CD14-positive monocyte (primary cell): ENCODE measurements at regions not wholly inside any gene's neighbourhood (a gene's known extent, or its start where the extent isn't known, plus 50 kb on each side); places are given as distances from the start of the nearest gene placed in this dataset.
A peak's percentile ranks its signal among the peaks of the same experiment; 100 is the strongest.
"Not testable (repeated sequence)": the region's sequence is repeated elsewhere in the genome, so short reads cannot be mapped to it uniquely, and the experiment has no call there.

ENCODE experiments used
- DNase-seq, 3 donors: peaks; one replicate each; pipeline ENCODE4 v3.0.0-alpha.2; 2011 to 2022
- H2AFZ ChIP-seq: 2 replicates; pipeline ENCODE4 v1.6.0; 2012; ENCODE audit warnings: mild to moderate bottlenecking, low read depth, low read length, inconsistent platforms; ENCODE audit not compliant: insufficient read depth, poor library complexity, severe bottlenecking
- H3K27ac ChIP-seq, 2 donors: 1 replicate in 1 of 2; 2 replicates in 1 of 2; pipeline ENCODE4 v1.5.1; 2012 to 2013; ENCODE audit warnings: low read length in 2 of 2, control low read depth in 1 of 2, inconsistent platforms in 1 of 2, low read depth in 1 of 2, mild to moderate bottlenecking in 1 of 2
- H3K27me3 ChIP-seq, 2 donors: one replicate each; pipeline versions ENCODE4 v1.6.0 to v1.6.1; 2011 to 2013; ENCODE audit warnings: low read length in 2 of 2; ENCODE audit not compliant: control insufficient read depth in 2 of 2, insufficient read depth in 2 of 2
- H3K36me3 ChIP-seq, 2 donors: replicated peaks in 1 of 2; 1 replicate in 1 of 2; 2 replicates in 1 of 2; pipeline versions ENCODE4 v1.5.1 to v1.6.1; 2012 to 2013; ENCODE audit warnings: low read length in 2 of 2, control low read depth in 1 of 2, inconsistent platforms in 1 of 2, mild to moderate bottlenecking in 1 of 2; ENCODE audit not compliant: insufficient read depth in 2 of 2, control insufficient read depth in 1 of 2
- H3K4me1 ChIP-seq, 2 donors: 1 replicate in 1 of 2; 2 replicates in 1 of 2; pipeline versions ENCODE4 v1.5.1 to v1.6.1; 2012 to 2013; ENCODE audit warnings: low read length in 2 of 2, control low read depth in 1 of 2, inconsistent platforms in 1 of 2, mild to moderate bottlenecking in 1 of 2, moderate library complexity in 1 of 2; ENCODE audit not compliant: insufficient read depth in 2 of 2, control insufficient read depth in 1 of 2
- H3K4me2 ChIP-seq: replicated peaks from 2 replicates; pipeline ENCODE3; 2012; ENCODE audit warnings: low read length, moderate library complexity, mild to moderate bottlenecking; ENCODE audit not compliant: poor library complexity, severe bottlenecking; ENCODE audit errors: extremely low read depth
- H3K4me3 ChIP-seq, 3 experiments: fragments of 200-600 bp in 1 of 3; sonication (generic) in 1 of 3; replicated peaks in 1 of 3; 1 replicate in 2 of 3; 2 replicates in 1 of 3; pipeline ENCODE4 v1.5.1; 2011 to 2013; ENCODE audit warnings: low read length in 3 of 3, mild to moderate bottlenecking in 3 of 3, control low read depth in 2 of 3, low read depth in 2 of 3, inconsistent platforms in 1 of 3, moderate library complexity in 1 of 3
- H3K79me2 ChIP-seq: 2 replicates; pipeline ENCODE4 v1.6.0; 2012; ENCODE audit warnings: mild to moderate bottlenecking, control low read depth, inconsistent platforms, low read length, moderate library complexity; ENCODE audit not compliant: insufficient read depth
- H3K9ac ChIP-seq: 2 replicates; pipeline ENCODE4 v1.6.0; 2017; ENCODE audit warnings: low read length, mild to moderate bottlenecking; ENCODE audit not compliant: insufficient read depth, poor library complexity, severe bottlenecking
- H3K9me3 ChIP-seq, 2 donors: replicated peaks in 1 of 2; 1 replicate in 1 of 2; 2 replicates in 1 of 2; pipeline versions ENCODE4 v1.5.1 to v1.6.1; 2012 to 2013; ENCODE audit warnings: low read length in 2 of 2, control low read depth in 1 of 2; ENCODE audit not compliant: control insufficient read depth in 1 of 2, insufficient read depth in 1 of 2
- H4K20me1 ChIP-seq: 2 replicates; pipeline ENCODE4 v1.6.0; 2012; ENCODE audit warnings: mild to moderate bottlenecking, low read length, control low read depth, moderate library complexity; ENCODE audit not compliant: insufficient read depth
- H3K27ac Mint-ChIP-seq, 7 donors: one replicate each; pipeline ENCODE4 v1.8.0; 2020; ENCODE audit warnings: mild to moderate bottlenecking in 7 of 7, mixed read lengths in 7 of 7, moderate library complexity in 6 of 7, inconsistent platforms in 2 of 7
- H3K27me3 Mint-ChIP-seq, 3 donors: one replicate each; pipeline ENCODE4 v1.8.0; 2021 to 2022; ENCODE audit warnings: low read depth in 3 of 3, mild to moderate bottlenecking in 3 of 3, mixed read lengths in 3 of 3, moderate library complexity in 3 of 3, inconsistent platforms in 1 of 3
- H3K36me3 Mint-ChIP-seq, 2 donors: one replicate each; pipeline ENCODE4 v1.8.0; 2020; ENCODE audit warnings: mixed read lengths in 2 of 2, inconsistent platforms in 1 of 2, mild to moderate bottlenecking in 1 of 2
- H3K4me1 Mint-ChIP-seq: one replicate; pipeline ENCODE4 v1.8.0; 2020; ENCODE audit warnings: mild to moderate bottlenecking, mixed read lengths
- H3K4me3 Mint-ChIP-seq, 2 donors: one replicate each; pipeline ENCODE4 v1.8.0; 2020; ENCODE audit warnings: mild to moderate bottlenecking in 2 of 2, mixed read lengths in 2 of 2, moderate library complexity in 1 of 2
- H3K9me3 Mint-ChIP-seq, 7 donors: one replicate each; pipeline ENCODE4 v1.8.0; 2020 to 2022; ENCODE audit warnings: mixed read lengths in 7 of 7, mild to moderate bottlenecking in 6 of 7, moderate library complexity in 6 of 7, inconsistent platforms in 2 of 7
- WGBS: methylation state at CpG from one replicate; pipeline ENCODE4 v1.1.5; 2013; ENCODE audit warnings: missing lambda C conversion rate; ENCODE audit not compliant: insufficient coverage; 5-methylcytosine and 5-hydroxymethylcytosine counted together
- intact Hi-C, 2 donors: fragments of 100-400 bp; cut with micrococcal nuclease; formaldehyde crosslinking; loops; one replicate each; pipeline versions ENCODE4 v1.15.0 to v1.15.1; 2023

DNA sequence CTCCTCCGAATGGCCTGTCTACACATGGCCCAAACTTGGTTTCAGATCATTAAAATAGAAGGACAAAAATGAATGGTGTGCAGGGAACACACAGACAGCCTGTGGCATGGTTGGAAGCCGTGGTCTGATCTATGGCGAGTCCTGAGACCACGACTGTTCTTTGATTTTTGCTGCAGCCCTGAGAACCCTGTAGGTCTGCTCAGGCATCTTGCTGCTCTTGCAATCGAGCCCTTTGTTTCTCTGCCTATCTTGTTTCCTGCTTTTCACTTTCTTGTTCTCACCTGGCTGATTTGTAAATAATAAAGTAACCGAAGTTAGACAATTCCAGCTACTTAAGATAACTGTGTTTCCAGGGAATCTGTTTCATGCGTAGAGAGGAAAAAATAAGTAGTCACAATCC, 54.1 kb upstream of the NBPF9 start:
- H3K9ac ChIP-seq, H3K4me3 ChIP-seq, H3K4me3 Mint-ChIP-seq, H3K9me3 Mint-ChIP-seq, H4K20me1 ChIP-seq, H2AFZ ChIP-seq, H3K36me3 Mint-ChIP-seq, intact Hi-C loops, H3K27me3 ChIP-seq, H3K9me3 ChIP-seq, H3K4me2 ChIP-seq, H3K79me2 ChIP-seq, H3K4me1 ChIP-seq, H3K27me3 Mint-ChIP-seq, H3K27ac ChIP-seq, H3K36me3 ChIP-seq, DNase-seq, H3K4me1 Mint-ChIP-seq, H3K27ac Mint-ChIP-seq: not testable (repeated sequence)
- no CpG with 5 or more reads among the region's 7 CpGs for WGBS

DNA sequence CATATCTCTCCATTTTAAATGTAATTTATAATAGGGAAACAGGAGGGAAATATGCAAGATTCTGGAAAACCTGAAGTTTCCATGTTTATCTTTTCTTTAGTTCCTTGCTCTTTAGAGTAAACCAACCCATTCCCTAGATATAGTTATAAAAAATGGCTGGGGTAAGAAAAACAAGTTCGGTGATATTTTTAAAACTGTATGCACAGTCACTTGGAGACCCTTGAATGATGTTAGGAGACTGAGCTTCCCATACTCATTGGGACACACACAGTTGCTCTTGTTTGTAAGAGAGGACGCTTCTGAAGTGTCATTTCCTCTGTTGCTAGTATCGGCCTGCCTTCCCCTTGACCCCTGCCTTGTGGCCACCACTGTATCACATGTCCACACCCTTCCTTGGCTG, 55.0 kb upstream of the NBPF9 start:
- intact Hi-C loops, H3K4me1 ChIP-seq, H3K9me3 ChIP-seq, H3K9me3 Mint-ChIP-seq, H4K20me1 ChIP-seq, H3K27me3 Mint-ChIP-seq, H3K27ac Mint-ChIP-seq, H3K27me3 ChIP-seq, H3K4me1 Mint-ChIP-seq, H3K4me3 Mint-ChIP-seq, H3K9ac ChIP-seq, H3K36me3 ChIP-seq, H2AFZ ChIP-seq, H3K79me2 ChIP-seq, H3K27ac ChIP-seq, H3K4me2 ChIP-seq, H3K36me3 Mint-ChIP-seq, H3K4me3 ChIP-seq: not testable (repeated sequence)
- peak in 1 of 3 donors; percentile 4 for DNase-seq
- no CpG with 5 or more reads among the region's 3 CpGs for WGBS

DNA sequence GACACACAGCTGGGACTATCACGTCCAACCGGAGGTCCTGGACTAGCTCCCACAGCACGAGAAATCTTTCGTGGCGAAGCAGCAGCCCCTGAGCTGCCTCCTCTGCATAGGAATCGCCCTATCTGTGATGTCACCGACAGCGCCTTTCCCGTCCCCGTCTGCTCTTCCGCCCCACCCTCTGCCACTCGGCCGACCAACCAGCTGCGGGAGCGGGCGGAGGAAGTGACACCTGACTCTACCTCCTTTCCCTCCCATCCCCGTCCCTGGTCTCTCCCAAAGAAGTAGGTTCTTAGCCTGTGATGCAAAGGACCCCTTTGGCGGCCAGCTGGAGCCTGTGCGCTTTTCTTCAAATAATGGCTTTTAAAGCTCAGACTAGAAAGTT, 59.7 kb upstream of the NBPF9 start:
- H3K27me3 Mint-ChIP-seq, intact Hi-C loops: not testable (repeated sequence)
- WGBS, result no CpG with 5 or more reads among the region's 19 CpGs

DNA sequence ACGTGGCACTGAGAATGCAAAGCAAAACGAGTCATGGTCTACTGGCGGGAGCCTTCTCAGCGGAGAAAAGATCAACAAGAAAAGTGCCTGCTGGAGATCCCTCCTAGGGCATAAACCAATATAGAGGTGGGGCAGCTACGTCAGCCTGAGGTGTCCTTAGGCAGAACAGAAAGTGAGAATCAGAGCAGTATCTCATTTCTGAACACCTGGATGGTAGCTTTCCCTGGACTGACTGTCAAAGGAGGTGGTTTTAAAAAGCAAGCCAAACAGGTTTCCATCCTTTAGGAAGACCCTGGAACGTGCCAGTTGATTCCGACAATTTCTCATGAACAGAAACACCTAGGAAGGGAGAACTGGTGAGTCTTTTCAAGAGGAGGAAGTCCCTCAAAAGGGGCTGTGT, 71.4 kb upstream of the NBPF9 start:
- H3K9me3 ChIP-seq, H4K20me1 ChIP-seq, H3K4me3 Mint-ChIP-seq, H3K27me3 ChIP-seq, intact Hi-C loops, H3K27ac ChIP-seq, H3K79me2 ChIP-seq, H3K4me1 Mint-ChIP-seq, H2AFZ ChIP-seq, H3K36me3 Mint-ChIP-seq, H3K4me1 ChIP-seq, H3K27ac Mint-ChIP-seq, H3K27me3 Mint-ChIP-seq, H3K4me2 ChIP-seq, H3K9me3 Mint-ChIP-seq, H3K36me3 ChIP-seq, H3K9ac ChIP-seq: not testable (repeated sequence)
- DNase-seq, result peak in 1 of 3 donors; percentile 0
- H3K4me3 ChIP-seq, result peak overlapping the region in 1 of 3 experiments; percentile 28
- WGBS, result no CpG with 5 or more reads among the region's 7 CpGs

More for the DNA sequence above, 59.7 kb upstream of the NBPF9 start:
- H3K4me1 Mint-ChIP-seq, DNase-seq, H3K4me3 ChIP-seq, H3K4me3 Mint-ChIP-seq, H3K4me1 ChIP-seq, H3K36me3 ChIP-seq, H4K20me1 ChIP-seq, H3K79me2 ChIP-seq, H3K27ac Mint-ChIP-seq, H3K4me2 ChIP-seq, H3K9me3 Mint-ChIP-seq, H3K9ac ChIP-seq, H3K36me3 Mint-ChIP-seq, H2AFZ ChIP-seq, H3K9me3 ChIP-seq, H3K27me3 ChIP-seq, H3K27ac ChIP-seq: not testable (repeated sequence)
